Activated CD8-positive, alpha-beta memory T cell treated with anti-CD3 and anti-CD28 coated beads, Interleukin-2, amount 10 ng/mL, durations not matched to agents 7 days and 5 days (primary cell): ENCODE measurements at regions not wholly inside any gene's neighbourhood (a gene's known extent, or its start where the extent isn't known, plus 50 kb on each side); places are given as distances from the start of the nearest gene placed in this dataset.

Experiments used
- ATAC-seq: fragments of 150-1000 bp; cut with Tn5 transposase; one replicate; pipeline ENCODE4 v1.10.0; 2021; ENCODE audit warnings: moderate library complexity
- CTCF ChIA-PET: fragments of 350-600 bp; sonication (Branson Sonifier 250); formaldehyde crosslinking; loops from one replicate; lab custom pipeline; 2021; ENCODE audit warnings: antibody characterized with exemption; lab: Charles Lee
- DNase-seq: peaks from one replicate; pipeline ENCODE4 v3.0.0-alpha.2; 2020
- H3K27ac Mint-ChIP-seq: one replicate; pipeline ENCODE4 v1.8.0; 2021; ENCODE audit warnings: mild to moderate bottlenecking, mixed read lengths
- H3K27me3 Mint-ChIP-seq: one replicate; pipeline ENCODE4 v1.8.0; 2021; ENCODE audit warnings: mixed read lengths
- H3K36me3 Mint-ChIP-seq: one replicate; pipeline ENCODE4 v1.8.0; 2021; ENCODE audit warnings: mild to moderate bottlenecking, mixed read lengths
- H3K4me1 Mint-ChIP-seq: one replicate; pipeline ENCODE4 v1.8.0; 2021; ENCODE audit warnings: mixed read lengths
- H3K4me3 Mint-ChIP-seq: one replicate; pipeline ENCODE4 v1.8.0; 2021; ENCODE audit warnings: mild to moderate bottlenecking, moderate library complexity, mixed read lengths
- H3K9me3 Mint-ChIP-seq: one replicate; pipeline ENCODE4 v1.8.0; 2022; ENCODE audit warnings: low read depth, mixed read lengths

GRCh38 chr5:65094279-65094678 lies 325.5 kb downstream of the CWC27 start:
- CTCF ChIA-PET: interaction anchor here (1.5 kb wide), 1 partner anchor 9 kb away, joined by 7 read pairs; no protein-coding TSS in a partner anchor
- Mint-ChIP-seq H3K36me3 (no peaks in the 10 kb centered on the region), H3K4me3 (no peak overlapping the region), H3K27ac (no peak overlapping the region), H3K9me3 (peaks cover 3% of the 10 kb centered on the region), H3K27me3 (peaks cover 17% of the 10 kb centered on the region), H3K4me1 (no peaks in the 10 kb centered on the region)
- no peak for ATAC-seq
- no peak for DNase-seq

GRCh38 chr5:65098393-65098792 lies 329.7 kb downstream of the CWC27 start:
- Mint-ChIP-seq H3K36me3 (no peaks in the 10 kb centered on the region), H3K27me3 (peaks cover 20% of the 10 kb centered on the region), H3K9me3 (no peaks in the 10 kb centered on the region), H3K4me3 (no peak overlapping the region), H3K4me1 (peaks cover 8% of the 10 kb centered on the region), H3K27ac (no peak overlapping the region)
- CTCF ChIA-PET: no interaction called here
- DNase-seq (no peak), ATAC-seq (no peak)
